Left cardiac atrium (tissue), 4 donors: ENCODE measurements at regions not wholly inside any gene's neighbourhood (a gene's known extent, or its start where the extent isn't known, plus 50 kb on each side); places are given as distances from the start of the nearest gene placed in this dataset.

Experiments used
- ATAC-seq, 2 donors: fragments of 200-7000 bp; cut with Tn5 transposase; one replicate each; pipeline ENCODE4 v1.9.1; 2020; ENCODE audit warnings: mild to moderate bottlenecking in 2 of 2, moderate library complexity in 2 of 2
- DNase-seq: peaks from one replicate; pipeline ENCODE4 v3.0.0-alpha.2; 2020
- intact Hi-C, 2 donors: fragments of 100-400 bp; cut with DNase I; formaldehyde crosslinking; loops; one replicate each; pipeline versions ENCODE4 v1.14.1 to v1.15.1; 2022 to 2023
- donor health status: DM: no; HTN: yes; CAD: no.
- donor health status: DM: no; HTN: yes; CAD: no; lungs with severe emphysema.
- donor health status: DM: yes; HTN: yes; CAD: no.
- donor health status: Dilated cardiomyopathy.

- ATAC-seq (no peak), DNase-seq (no peak)
- intact Hi-C loops = no loop called here
Measured at GRCh38 chr4:123996718-123997510, 600.3 kb downstream of the SPRY1 start.

GRCh38 chr4:123997776-123998449 is 601.3 kb downstream of the SPRY1 start:
- intact Hi-C loops = no loop called here
- ATAC-seq (peak in 1 of 2 donors; percentile 56), DNase-seq (no peak)

- ATAC-seq (no peak), DNase-seq (no peak)
- intact Hi-C loops = no loop called here
Measured at GRCh38 chr4:124000233-124000632, 603.6 kb downstream of the SPRY1 start.

- intact Hi-C loops = no loop called here
- DNase-seq (no peak), ATAC-seq (no peak)
Measured at GRCh38 chr4:124015766-124016165, 619.2 kb downstream of the SPRY1 start.

GRCh38 chr4:124017185-124017785 is 620.7 kb downstream of the SPRY1 start:
- intact Hi-C loops = no loop called here
- no peak for ATAC-seq
- DNase-seq = no peak

GRCh38 chr4:124018383-124019317 is 622.1 kb downstream of the SPRY1 start:
- ATAC-seq (peak; percentile 89 to 96), DNase-seq (peak; percentile 58)
- intact Hi-C loops = no loop called here

GRCh38 chr4:124019749-124020549 is 623.4 kb downstream of the SPRY1 start:
- intact Hi-C loops = no loop called here
- ATAC-seq (peak in 1 of 2 donors; percentile 12), DNase-seq (no peak)

- ATAC-seq = no peak
- intact Hi-C loops = no loop called here
- DNase-seq = no peak
Measured at GRCh38 chr4:124025000-124025399, 628.4 kb downstream of the SPRY1 start.

GRCh38 chr4:124025428-124025827 is 628.8 kb downstream of the SPRY1 start:
- DNase-seq (no peak), ATAC-seq (no peak)
- intact Hi-C loops = no loop called here

GRCh38 chr4:124028182-124028581 is 631.6 kb downstream of the SPRY1 start:
- intact Hi-C loops = no loop called here
- DNase-seq (no peak), ATAC-seq (peak in 1 of 2 donors; percentile 57)

GRCh38 chr4:124030147-124030546 is 633.6 kb downstream of the SPRY1 start:
- intact Hi-C loops = no loop called here
- DNase-seq (peak; percentile 22), ATAC-seq (peak; percentile 41 to 90)

GRCh38 chr4:124032035-124032434 is 635.4 kb downstream of the SPRY1 start:
- intact Hi-C loops = no loop called here
- DNase-seq (no peak), ATAC-seq (no peak)

- ATAC-seq = no peak
- intact Hi-C loops = no loop called here
- no peak for DNase-seq
Measured at GRCh38 chr4:124035364-124036041, 638.9 kb downstream of the SPRY1 start.

GRCh38 chr4:124037236-124037635 is 640.6 kb downstream of the SPRY1 start:
- DNase-seq = no peak
- intact Hi-C loops = no loop called here
- ATAC-seq = no peak

- intact Hi-C loops = no loop called here
- ATAC-seq = no peak
- DNase-seq = no peak
Measured at GRCh38 chr4:124044330-124044729, 647.7 kb downstream of the SPRY1 start.

- ATAC-seq = no peak
- DNase-seq = no peak
- intact Hi-C loops = no loop called here
Measured at GRCh38 chr4:124044867-124045266, 648.3 kb downstream of the SPRY1 start.

- no peak for ATAC-seq
- DNase-seq = no peak
- intact Hi-C loops = no loop called here
Measured at GRCh38 chr4:124046190-124046589, 649.6 kb downstream of the SPRY1 start.
